ENCODE measurements at regions not wholly inside any gene's neighbourhood (a gene's known extent, or its start where the extent isn't known, plus 50 kb on each side); places are given as distances from the start of the nearest gene placed in this dataset.

- H3K4me1 ChIP-seq (ENCODE audit: control insufficient read depth in 5 of 5, insufficient read depth in 5 of 5, low read length in 5 of 5) = no peaks in the 10 kb centered on the region
- no peaks in the 10 kb centered on the region for H3K9me3 ChIP-seq (ENCODE audit: control insufficient read depth in 4 of 4, insufficient read depth in 3 of 4, low read length in 3 of 4)
- TF ChIP-seq CTCF (IDR thresholded peaks at IDR 0.05; ENCODE audit: control extremely low read depth, extremely low read depth) = no peak
- no peak overlapping the region for H3K27ac ChIP-seq (ENCODE audit: low read depth in 1 of 2, low read length in 1 of 2)
- ATAC-seq (ENCODE audit: insufficient read depth, low FRiP score) (no peak), DNase-seq (no peak)
- no peak overlapping the region for H3K9ac ChIP-seq (ENCODE audit: insufficient read depth in 1 of 2, low read length in 2 of 2)
- no peaks in the 10 kb centered on the region for H3K36me3 ChIP-seq (ENCODE audit: control insufficient read depth in 4 of 4, insufficient read depth in 4 of 4, low read length in 4 of 4)
- no peak overlapping the region for H3K4me3 ChIP-seq
- H3K27me3 ChIP-seq (ENCODE audit: control insufficient read depth in 3 of 3, insufficient read depth in 3 of 3, low read length in 2 of 3) = peaks cover 0 to 5% (median 0%) of the 10 kb centered on the region in 3 donors
- 84 to 93% methylated on average over 1 of the region's 1 CpG for WGBS, 2 donors
These were observed 562.9 kb upstream of the POT1 start for GRCh38 chr7:125492521-125492920.

GRCh38 chr7:125491137-125491536 is 561.5 kb upstream of the POT1 start:
- ATAC-seq (ENCODE audit: insufficient read depth, low FRiP score) (no peak), DNase-seq (no peak)
- no peak overlapping the region for H3K9ac ChIP-seq (ENCODE audit: insufficient read depth in 1 of 2, low read length in 2 of 2)
- no peak overlapping the region for H3K4me3 ChIP-seq
- H3K36me3 ChIP-seq (ENCODE audit: control insufficient read depth in 4 of 4, insufficient read depth in 4 of 4, low read length in 4 of 4) = no peaks in the 10 kb centered on the region
- no peak for TF ChIP-seq CTCF (IDR thresholded peaks at IDR 0.05; ENCODE audit: control extremely low read depth, extremely low read depth)
- H3K27ac ChIP-seq (ENCODE audit: low read depth in 1 of 2, low read length in 1 of 2) = no peak overlapping the region
- H3K4me1 ChIP-seq (ENCODE audit: control insufficient read depth in 5 of 5, insufficient read depth in 5 of 5, low read length in 5 of 5) = no peaks in the 10 kb centered on the region
- no peaks in the 10 kb centered on the region for H3K9me3 ChIP-seq (ENCODE audit: control insufficient read depth in 4 of 4, insufficient read depth in 3 of 4, low read length in 3 of 4)
- H3K27me3 ChIP-seq (ENCODE audit: control insufficient read depth in 3 of 3, insufficient read depth in 3 of 3, low read length in 2 of 3) = peaks cover 0 to 5% (median 0%) of the 10 kb centered on the region in 3 donors
- 76 to 95% methylated on average over 1 of the region's 1 CpG for WGBS, 2 donors

GRCh38 chr7:125490167-125490566 is 560.5 kb upstream of the POT1 start:
- H3K4me1 ChIP-seq (ENCODE audit: control insufficient read depth in 5 of 5, insufficient read depth in 5 of 5, low read length in 5 of 5) = no peaks in the 10 kb centered on the region
- no peak for TF ChIP-seq CTCF (IDR thresholded peaks at IDR 0.05; ENCODE audit: control extremely low read depth, extremely low read depth)
- ATAC-seq (ENCODE audit: insufficient read depth, low FRiP score) = no peak
- DNase-seq = no peak
- no peaks in the 10 kb centered on the region for H3K9me3 ChIP-seq (ENCODE audit: control insufficient read depth in 4 of 4, insufficient read depth in 3 of 4, low read length in 3 of 4)
- no peaks in the 10 kb centered on the region for H3K36me3 ChIP-seq (ENCODE audit: control insufficient read depth in 4 of 4, insufficient read depth in 4 of 4, low read length in 4 of 4)
- H3K27ac ChIP-seq (ENCODE audit: low read depth in 1 of 2, low read length in 1 of 2) = no peak overlapping the region
- H3K27me3 ChIP-seq (ENCODE audit: control insufficient read depth in 3 of 3, insufficient read depth in 3 of 3, low read length in 2 of 3) = peaks cover 0 to 5% (median 0%) of the 10 kb centered on the region in 3 donors
- WGBS, 2 donors = 73 to 83% methylated on average over 4 of the region's 4 CpGs
- no peak overlapping the region for H3K4me3 ChIP-seq
- no peak overlapping the region for H3K9ac ChIP-seq (ENCODE audit: insufficient read depth in 1 of 2, low read length in 2 of 2)

- TF ChIP-seq CTCF (IDR thresholded peaks at IDR 0.05; ENCODE audit: control extremely low read depth, extremely low read depth) = no peak
- H3K36me3 ChIP-seq (ENCODE audit: control insufficient read depth in 4 of 4, insufficient read depth in 4 of 4, low read length in 4 of 4) = no peaks in the 10 kb centered on the region
- no peak for DNase-seq
- H3K4me1 ChIP-seq (ENCODE audit: control insufficient read depth in 5 of 5, insufficient read depth in 5 of 5, low read length in 5 of 5) = no peaks in the 10 kb centered on the region
- no peak for ATAC-seq (ENCODE audit: insufficient read depth, low FRiP score)
- no peak overlapping the region for H3K27ac ChIP-seq (ENCODE audit: low read depth in 1 of 2, low read length in 1 of 2)
- no peak overlapping the region for H3K9ac ChIP-seq (ENCODE audit: insufficient read depth in 1 of 2, low read length in 2 of 2)
- H3K4me3 ChIP-seq = no peak overlapping the region
- H3K27me3 ChIP-seq (ENCODE audit: control insufficient read depth in 3 of 3, insufficient read depth in 3 of 3, low read length in 2 of 3) = peaks cover 0 to 5% (median 0%) of the 10 kb centered on the region in 3 donors
- 92% methylated on average over 2 of the region's 2 CpGs for WGBS, 2 donors
- H3K9me3 ChIP-seq (ENCODE audit: control insufficient read depth in 4 of 4, insufficient read depth in 3 of 4, low read length in 3 of 4) = peaks cover 0 to 4% (median 2%) of the 10 kb centered on the region in 4 donors
These were observed 555.6 kb upstream of the POT1 start for GRCh38 chr7:125485223-125485622.

All from lung (tissue), 11 donors.